HG03139 (cell line): ENCODE measurements at regions not wholly inside any gene's neighbourhood (a gene's known extent, or its start where the extent isn't known, plus 50 kb on each side); places are given as distances from the start of the nearest gene placed in this dataset.
"Not testable (repeated sequence)": the region's sequence is repeated elsewhere in the genome, so short reads cannot be mapped to it uniquely, and the experiment has no call there.

ENCODE experiments used
- ATAC-seq: cut with Tn5 transposase; IDR thresholded peaks from one replicate; pipeline ENCODE4 v1.9.1; 2021; ENCODE audit not compliant: unreplicated experiment

DNA sequence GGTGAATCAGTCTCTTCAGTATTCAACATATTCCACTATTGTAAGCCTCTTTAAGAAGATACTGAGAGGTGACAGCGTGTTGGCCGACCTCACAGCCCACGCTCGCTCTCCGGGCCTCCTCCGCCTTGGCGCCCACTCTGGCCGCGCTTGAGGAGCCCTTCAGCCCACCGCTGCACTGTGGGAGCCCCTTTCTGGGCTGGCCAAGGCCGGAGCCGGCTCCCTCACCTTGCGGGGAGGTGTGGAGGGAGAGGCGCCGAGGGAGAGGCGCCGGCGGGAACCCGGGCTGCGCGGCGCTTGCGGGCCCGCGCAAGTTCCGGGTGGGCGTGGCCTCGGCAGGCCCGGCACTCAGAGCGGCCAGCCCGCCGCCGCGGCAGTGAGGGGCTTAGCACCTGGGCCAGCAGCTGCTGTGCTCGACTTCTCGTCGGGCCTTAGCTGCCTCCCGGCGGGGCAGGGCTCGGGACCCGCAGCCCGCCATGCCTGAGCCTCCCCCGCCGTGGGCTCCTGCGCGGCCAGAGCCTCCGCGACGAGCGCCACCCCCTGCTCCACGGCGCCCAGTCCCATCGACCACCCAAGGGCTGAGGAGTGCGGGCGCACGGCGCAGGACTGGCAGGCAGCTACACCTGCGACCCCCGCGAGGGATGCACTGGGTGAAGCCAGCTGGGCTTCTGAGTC, 306.4 kb downstream of the SEMA3D start:
- not testable (repeated sequence) for ATAC-seq

DNA sequence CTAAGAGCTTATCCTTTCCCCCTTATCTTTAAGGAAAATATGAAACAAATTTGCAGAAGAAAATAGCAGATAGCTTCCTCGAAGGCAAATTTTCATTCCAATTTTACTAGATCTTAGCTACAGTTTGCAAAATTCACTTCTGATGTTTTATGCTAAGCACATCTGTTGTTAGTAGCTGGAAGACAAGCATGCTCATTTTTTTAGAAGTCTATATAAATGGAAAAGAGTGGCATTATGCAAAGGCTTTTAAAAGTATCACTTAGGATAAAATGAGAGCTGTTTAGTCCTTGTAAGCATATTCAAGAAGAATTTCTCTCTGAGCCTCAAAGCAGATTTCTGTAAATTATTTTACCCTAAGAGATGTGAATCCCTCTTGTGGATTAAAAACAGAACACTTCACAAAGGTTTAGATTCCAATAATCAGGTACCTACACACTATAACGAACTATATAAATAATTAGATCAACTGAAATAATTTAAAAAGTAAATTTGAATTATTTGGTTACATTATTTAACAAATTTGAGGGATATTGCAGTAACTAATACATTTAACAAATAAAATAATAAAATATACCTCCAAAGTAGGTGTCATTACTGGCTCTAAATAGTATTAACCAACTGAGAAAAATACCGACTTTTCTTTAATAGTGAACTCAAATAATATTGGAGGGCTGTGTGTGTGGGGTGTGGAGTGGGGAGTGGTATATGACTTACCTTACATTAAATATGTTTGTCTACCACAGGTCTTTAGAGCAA, 307.1 kb downstream of the SEMA3D start:
- no peak for ATAC-seq

DNA sequence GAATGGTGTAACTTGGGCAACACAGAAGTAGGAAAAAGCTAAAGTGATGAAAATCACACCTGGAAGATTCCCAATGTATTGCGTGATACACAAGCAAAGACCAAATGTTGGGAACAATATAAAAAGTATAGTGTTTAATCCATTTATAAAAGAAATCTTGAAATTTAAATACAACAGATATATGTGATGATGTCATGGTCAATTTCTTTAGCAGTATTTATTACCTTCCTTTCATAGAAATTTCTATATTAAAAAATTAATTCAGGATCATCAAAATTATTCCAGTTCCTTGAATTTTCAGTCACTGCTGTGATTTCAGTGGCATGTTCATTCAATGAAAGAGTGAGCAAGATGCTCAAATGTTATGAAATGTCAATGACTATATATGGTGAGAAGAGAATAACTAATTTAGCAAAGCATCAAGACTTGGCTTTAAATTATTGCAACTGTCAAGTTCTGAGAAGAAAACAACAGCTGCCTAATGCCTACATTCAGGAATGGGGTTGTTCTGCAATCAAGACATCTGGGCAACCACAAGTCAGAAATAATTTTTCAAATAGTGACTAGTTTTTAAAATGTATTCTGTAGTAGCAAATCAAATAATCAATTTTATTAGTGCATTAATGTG, 308.8 kb downstream of the SEMA3D start:
- no peak for ATAC-seq

DNA sequence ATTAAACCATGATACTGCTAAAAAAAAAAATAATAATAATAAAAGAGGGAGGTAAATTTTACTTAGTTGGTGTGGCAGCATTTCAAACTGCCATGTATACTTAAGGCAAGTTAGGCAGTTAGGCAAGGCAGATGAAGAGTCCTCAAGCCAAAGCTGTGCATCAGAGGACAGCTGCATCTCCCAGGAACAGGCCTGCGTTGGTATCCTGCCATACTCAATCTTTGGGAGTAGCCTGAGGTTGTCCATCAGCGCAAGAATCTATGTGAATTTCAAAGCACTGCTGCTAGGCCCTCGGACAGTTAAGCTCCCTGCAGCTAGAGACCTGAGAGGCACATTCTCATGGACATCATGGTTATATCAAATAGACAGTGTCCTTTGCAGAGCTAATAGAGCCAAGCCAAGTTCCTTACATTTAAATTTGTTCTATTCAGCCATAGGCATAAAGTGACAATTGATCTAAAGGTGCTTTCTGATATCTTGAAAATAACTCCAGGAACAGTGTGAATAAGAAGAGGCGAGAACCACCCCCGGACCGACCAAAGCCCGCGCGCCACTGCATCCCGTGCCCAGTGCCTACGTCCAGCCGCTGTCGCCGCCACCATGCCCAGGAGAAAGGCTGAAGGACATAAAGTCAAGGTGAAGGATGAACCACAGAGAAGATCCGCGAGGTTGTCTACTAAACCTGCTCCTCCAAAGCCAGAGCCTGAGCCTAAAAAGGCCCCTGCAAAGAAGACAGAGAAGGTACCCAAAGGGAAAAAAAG, 310.6 kb downstream of the SEMA3D start:
- no peak for ATAC-seq

DNA sequence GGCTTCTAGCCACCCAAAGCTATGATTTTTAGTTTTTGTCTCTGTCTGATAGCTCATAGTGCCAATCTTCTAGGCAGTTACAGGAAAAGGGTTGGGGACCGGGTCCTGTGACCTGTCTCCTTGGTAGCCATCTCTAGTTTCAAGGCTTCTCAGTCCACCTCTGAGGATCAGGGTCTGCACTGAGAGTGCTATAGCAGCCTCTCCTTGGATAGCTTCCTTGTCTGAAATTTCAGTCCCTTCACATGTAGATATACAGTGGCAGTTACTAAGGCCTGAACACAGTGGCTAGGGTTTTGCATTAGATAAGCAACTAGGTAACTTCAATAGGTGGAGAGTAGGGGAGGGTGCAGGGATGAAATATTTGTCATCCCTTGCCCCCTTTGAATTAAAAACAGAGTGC, 321.3 kb downstream of the SEMA3D start:
- no peak for ATAC-seq

DNA sequence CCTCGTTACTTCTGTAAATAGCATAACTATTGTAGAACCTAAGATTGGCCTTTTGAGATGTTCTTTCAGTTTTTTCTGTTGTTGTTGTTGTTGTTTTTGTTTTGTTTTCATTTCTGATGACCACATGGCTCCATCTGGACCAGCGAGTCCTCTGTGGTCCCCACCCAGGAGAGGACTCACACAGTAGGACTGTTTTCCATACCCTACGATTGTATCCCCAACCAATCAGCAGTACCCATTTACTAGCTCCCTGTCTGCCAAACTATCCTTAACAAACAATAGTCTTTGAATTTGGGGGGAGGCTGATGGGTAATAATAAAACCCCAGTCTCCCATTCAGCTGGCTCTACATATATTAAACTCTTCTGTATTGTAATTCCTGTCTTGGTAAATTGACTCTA, 329.5 kb downstream of the SEMA3D start:
- no peak for ATAC-seq

DNA sequence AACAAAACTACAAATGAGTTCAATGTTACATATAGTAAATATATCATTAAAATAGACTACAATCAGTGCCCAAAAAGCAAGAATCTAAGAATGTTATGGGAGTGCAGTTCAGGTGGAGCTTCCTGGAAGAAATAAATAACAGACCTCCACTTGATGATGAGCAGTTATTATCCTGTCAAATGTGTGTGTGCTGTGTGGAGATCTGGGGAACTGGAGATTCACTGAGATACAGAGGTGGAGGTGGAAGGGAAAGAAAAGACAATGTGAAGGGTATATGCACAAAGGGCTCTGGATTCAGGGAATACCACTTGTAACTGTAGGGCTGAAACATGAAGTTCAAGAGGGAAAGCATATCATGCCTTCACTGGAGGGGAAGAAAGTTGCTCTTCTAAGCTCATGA, 331.1 kb downstream of the SEMA3D start:
- no peak for ATAC-seq

GRCh38 chr7:84848974-84849372, 337.9 kb downstream of the SEMA3D start:
- ATAC-seq: not testable (repeated sequence)

GRCh38 chr7:84848219-84848973, 338.5 kb downstream of the SEMA3D start:
- ATAC-seq: no peak

GRCh38 chr7:84847790-84848189, 339.1 kb downstream of the SEMA3D start:
- no peak for ATAC-seq

DNA sequence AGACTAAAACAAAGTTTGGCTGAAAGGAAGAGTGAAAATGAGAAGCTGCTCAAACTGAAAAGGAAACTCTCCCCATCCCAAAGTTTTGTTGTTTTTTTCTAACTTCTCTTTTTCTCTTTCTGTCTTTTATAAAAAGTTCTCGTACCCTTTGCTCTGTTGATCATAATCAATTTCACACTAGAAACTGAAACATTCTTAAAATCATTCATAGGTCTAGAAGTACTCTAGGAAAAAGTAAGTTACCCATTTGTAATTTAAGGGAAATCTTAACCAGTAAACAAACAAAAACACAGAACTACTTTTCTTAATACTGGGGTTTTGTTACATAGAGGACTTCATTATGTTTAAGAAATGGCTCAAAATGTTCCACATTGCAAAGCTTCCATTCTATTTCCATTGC, 339.8 kb downstream of the SEMA3D start:
- no peak for ATAC-seq

- no peak for ATAC-seq
These were observed 340.9 kb downstream of the SEMA3D start for GRCh38 chr7:84845971-84846370.

DNA sequence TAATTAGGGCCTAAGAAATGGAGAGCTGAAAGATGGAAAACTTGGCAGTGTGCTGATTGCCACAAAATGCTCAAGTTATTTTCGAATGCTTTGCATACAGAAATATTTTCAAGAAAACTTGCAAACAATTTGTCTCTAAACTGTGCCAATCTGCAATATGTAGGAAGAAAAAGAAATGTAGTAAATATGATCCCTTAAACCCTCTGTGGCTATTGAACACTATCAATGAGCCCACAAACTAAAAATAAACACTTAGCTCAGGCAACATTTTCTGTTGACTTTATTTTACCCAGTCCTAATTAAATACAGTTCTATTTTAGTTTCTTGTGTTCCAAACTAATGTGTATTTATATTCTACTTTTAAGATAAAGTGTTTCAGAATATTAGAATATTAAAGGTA, 342.1 kb downstream of the SEMA3D start:
- no peak for ATAC-seq

DNA sequence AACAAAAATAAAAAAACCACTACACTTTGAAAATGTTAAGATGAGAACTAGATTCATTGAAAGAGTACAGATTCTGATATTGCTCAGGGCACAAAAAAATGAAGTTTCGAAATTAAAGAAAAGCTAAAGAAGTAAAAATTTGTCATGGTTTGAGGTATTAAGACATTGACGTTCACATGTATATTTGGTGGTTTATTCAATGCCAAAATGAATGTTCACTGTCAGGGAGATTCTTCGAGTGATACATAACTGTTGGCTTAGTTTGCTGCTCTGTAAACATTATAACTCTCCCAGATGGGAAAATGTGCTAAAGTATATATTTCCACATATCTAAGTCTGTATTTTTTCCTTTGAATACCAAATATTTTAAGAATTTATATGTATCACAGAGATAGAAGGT, 345.0 kb downstream of the SEMA3D start:
- ATAC-seq: no peak

DNA sequence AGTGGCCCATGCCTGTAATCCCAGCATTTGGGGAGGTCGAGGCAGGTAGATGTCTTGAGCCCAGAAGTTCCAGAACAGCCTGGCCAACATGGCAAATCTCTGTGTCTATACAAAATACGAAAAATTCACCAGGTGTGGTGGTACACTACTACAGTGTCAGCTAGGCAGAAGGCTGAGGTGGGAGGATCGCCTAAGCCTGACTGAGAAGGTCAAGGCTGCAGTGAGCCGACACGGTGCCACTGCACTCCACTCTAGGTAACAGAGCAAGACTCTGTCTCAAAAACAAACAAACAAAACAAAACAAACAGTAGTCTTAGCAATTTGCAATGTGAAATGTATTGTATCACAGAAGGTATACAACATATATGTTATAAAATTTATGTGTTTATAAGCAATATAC, 348.0 kb downstream of the SEMA3D start:
- no peak for ATAC-seq

- no peak for ATAC-seq
These were observed 349.5 kb downstream of the SEMA3D start for GRCh38 chr7:84837405-84837804.

DNA sequence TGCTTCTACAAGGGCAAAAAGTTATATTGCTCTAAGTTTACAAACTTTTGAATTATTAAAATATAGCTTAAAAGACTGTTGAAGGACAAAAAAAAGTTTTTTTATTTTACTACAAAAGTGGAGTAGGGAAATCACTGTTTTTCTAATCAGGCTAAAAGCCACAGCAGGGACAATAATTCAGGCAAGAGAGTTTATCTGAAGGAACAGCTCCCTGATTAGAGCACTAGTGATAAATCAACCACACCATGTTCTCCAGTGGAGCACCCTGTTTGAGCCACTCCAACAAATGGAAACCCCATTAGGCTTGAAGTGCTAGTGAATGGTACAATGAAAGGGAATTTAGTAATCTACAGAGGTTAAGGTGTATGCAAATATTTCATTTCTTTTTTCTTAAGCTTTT, 357.1 kb downstream of the SEMA3D start:
- no peak for ATAC-seq

GRCh38 chr7:84824057-84824651, 362.7 kb downstream of the SEMA3D start:
- ATAC-seq: no peak

DNA sequence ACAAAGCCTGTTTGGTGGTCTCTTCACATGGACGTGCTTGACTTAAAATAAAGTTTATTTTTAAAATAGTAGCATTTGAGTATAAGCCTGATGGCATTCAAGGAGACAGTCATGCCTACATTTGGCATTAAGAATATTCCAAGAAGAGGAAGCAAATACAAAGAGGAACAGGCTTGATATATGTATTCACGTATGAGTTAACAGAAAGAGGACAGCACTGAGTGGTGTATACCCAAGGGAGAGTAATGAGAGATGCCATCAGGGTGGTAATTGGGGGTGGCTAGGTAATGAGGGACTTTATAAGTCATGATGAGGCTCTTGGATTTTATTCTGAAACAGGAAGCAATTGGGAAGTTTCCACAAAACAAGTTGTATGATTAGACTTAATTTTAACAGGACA, 363.3 kb downstream of the SEMA3D start:
- ATAC-seq: no peak

- no peak for ATAC-seq
These were observed 363.8 kb downstream of the SEMA3D start for GRCh38 chr7:84822941-84823510.
